Panc1 (cell line): ENCODE measurements at regions not wholly inside any gene's neighbourhood (a gene's known extent, or its start where the extent isn't known, plus 50 kb on each side); places are given as distances from the start of the nearest gene placed in this dataset.

ENCODE experiments used
- ATAC-seq: fragments of 200-7000 bp; cut with Tn5 transposase; 2 replicates; pipeline ENCODE4 v1.9.1; 2020; ENCODE audit warnings: mild to moderate bottlenecking, moderate library complexity
- BruUV-seq: library from RNA; stranded (reverse); fragments of 400-500 nt; replicated peaks from 2 replicates; lab custom pipeline; 2021; lab: Mats Ljungman, UMichigan
- CTCF ChIA-PET: fragments of 300-600 bp; sonication (Branson Sonifier 250); formaldehyde crosslinking; loops from one replicate; lab custom pipeline; 2022; ENCODE audit warnings: antibody characterized with exemption; lab: Charles Lee
- POLR2A ChIA-PET: fragments of 300-600 bp; sonication (Branson Sonifier 250); formaldehyde crosslinking; loops from one replicate; lab custom pipeline; 2022; ENCODE audit warnings: antibody characterized with exemption; lab: Charles Lee
- DNase-seq: peaks from one replicate; pipeline ENCODE4 v3.0.0-alpha.2; 2010; ENCODE audit warnings: low read depth, low spot score
- H3K27ac ChIP-seq: 2 replicates; pipeline ENCODE4 v1.5.1; 2011; ENCODE audit warnings: mild to moderate bottlenecking, low read length, inconsistent platforms
- H3K27me3 ChIP-seq: fragments of 200-500 bp; sonication (Bioruptor generic); 2 replicates; pipeline ENCODE4 v1.6.0; 2014; ENCODE audit warnings: low read length, inconsistent platforms; ENCODE audit not compliant: control insufficient read depth, insufficient read depth
- H3K36me3 ChIP-seq: fragments of 200-500 bp; sonication (Bioruptor generic); 2 replicates; pipeline ENCODE4 v1.5.1; 2014; ENCODE audit warnings: inconsistent platforms, mild to moderate bottlenecking, low read length, moderate library complexity; ENCODE audit not compliant: control insufficient read depth, insufficient read depth
- H3K4me1 ChIP-seq: 2 replicates; pipeline ENCODE4 v1.5.1; 2011; ENCODE audit warnings: inconsistent platforms, mild to moderate bottlenecking, low read length, moderate library complexity; ENCODE audit not compliant: control insufficient read depth, insufficient read depth
- H3K4me3 ChIP-seq, 2 experiments: 2 replicates each; pipeline ENCODE4 v1.5.1; 2011 to 2012; ENCODE audit warnings: low read depth in 2 of 2, low read length in 2 of 2, mild to moderate bottlenecking in 2 of 2, inconsistent platforms in 1 of 2, moderate library complexity in 1 of 2
- H3K9me3 ChIP-seq: fragments of 200-500 bp; sonication (Bioruptor generic); 2 replicates; pipeline ENCODE4 v1.5.1; 2014; ENCODE audit warnings: low read depth, mild to moderate bottlenecking, inconsistent platforms, low read length, moderate library complexity; ENCODE audit not compliant: control insufficient read depth, insufficient read depth
- CTCF ChIP-seq: fragments of 450-650 bp; IDR thresholded peaks from 2 replicates; pipeline ENCODE4 v1.5.1; 2017; ENCODE audit warnings: mild to moderate bottlenecking
- POLR2AphosphoS5 ChIP-seq: IDR thresholded peaks from 2 replicates; pipeline ENCODE4 v1.6.1; 2012; ENCODE audit warnings: mild to moderate bottlenecking, low read depth, low read length, moderate library complexity
- REST ChIP-seq, 2 experiments: IDR thresholded peaks; 2 replicates each; pipeline ENCODE4 v1.6.1; 2011 to 2012; ENCODE audit warnings: low read depth in 2 of 2, control low read depth in 1 of 2, low read length in 1 of 2, mild to moderate bottlenecking in 1 of 2, moderate library complexity in 1 of 2; ENCODE audit not compliant: insufficient read depth in 1 of 2
- SIN3A ChIP-seq: IDR thresholded peaks from 2 replicates; pipeline ENCODE4 v1.6.1; 2012; ENCODE audit warnings: low read depth, mild to moderate bottlenecking, low read length, moderate library complexity, borderline replicate concordance; ENCODE audit not compliant: insufficient read depth
- TCF7L2 ChIP-seq: IDR thresholded peaks from 2 replicates; pipeline ENCODE4 v1.6.1; 2011; ENCODE audit warnings: mild to moderate bottlenecking, low read depth, low read length, inconsistent platforms
- in situ Hi-C: cut with HindIII; loops from 2 replicates; pipeline ENCODE4 v1.10.0; 2016; ENCODE audit warnings: low sequenced_read_pairs, low pct_unique_long_range_greater_than_20kb
- intact Hi-C: fragments of 100-400 bp; cut with micrococcal nuclease; formaldehyde crosslinking; loops from one replicate; pipeline ENCODE4 v1.10.0; 2022; ENCODE audit not compliant: unreplicated experiment

- ATAC-seq (no peak), DNase-seq (no peak)
- intact Hi-C loops: no loop called here
- in situ Hi-C loops: no loop called here
- ChIA-PET POLR2A (no interaction called here), CTCF (interaction anchor here (0.8 kb wide), 1 partner anchor 16 kb away, joined by 8 read pairs; no protein-coding TSS in a partner anchor)
- BruUV-seq: no TSS peak
- Histone ChIP-seq H3K4me1 (no peaks in the 10 kb centered on the region), H3K9me3 (no peaks in the 10 kb centered on the region), H3K27ac (no peak overlapping the region), H3K27me3 (no peaks in the 10 kb centered on the region), H3K4me3 (no peak overlapping the region), H3K36me3 (no peaks in the 10 kb centered on the region)
- TF ChIP-seq SIN3A: no peak
- TF ChIP-seq REST (IDR thresholded peaks at IDR 0.05; ENCODE audit: insufficient read depth in 1 of 2, low read depth in 2 of 2, low read length in 1 of 2): no peak
- TF ChIP-seq TCF7L2: no peak
- TF ChIP-seq POLR2AphosphoS5: no peak
- no peak for TF ChIP-seq CTCF
Observed at GRCh38 chr2:195003881-195004471, 653.0 kb upstream of the SLC39A10 start.

- no peak overlapping the region for H3K27ac ChIP-seq
- no peak overlapping the region for H3K4me3 ChIP-seq
- intact Hi-C loops: no loop called here
- ATAC-seq (no peak), DNase-seq (no peak)
- H3K4me1 ChIP-seq: no peaks in the 10 kb centered on the region
- TF ChIP-seq TCF7L2 (no peak), REST (IDR thresholded peaks at IDR 0.05; ENCODE audit: insufficient read depth in 1 of 2, low read depth in 2 of 2, low read length in 1 of 2) (no peak), CTCF (no peak), SIN3A (no peak), POLR2AphosphoS5 (no peak)
- H3K36me3 ChIP-seq: no peaks in the 10 kb centered on the region
- no peaks in the 10 kb centered on the region for H3K9me3 ChIP-seq
- H3K27me3 ChIP-seq: no peaks in the 10 kb centered on the region
- ChIA-PET POLR2A (no interaction called here), CTCF (no interaction called here)
- in situ Hi-C loops: no loop called here
- BruUV-seq: no TSS peak
Observed at GRCh38 chr2:195001924-195002323, 655.1 kb upstream of the SLC39A10 start.
